Stimulated activated CD8-positive, alpha-beta memory T cell treated with anti-CD3 and anti-CD28 coated beads, Interleukin-7, amount 100 ng/mL, for 24 hours (primary cell): ENCODE measurements at regions not wholly inside any gene's neighbourhood (a gene's known extent, or its start where the extent isn't known, plus 50 kb on each side); places are given as distances from the start of the nearest gene placed in this dataset.

Source experiments
- DNase-seq: peaks from one replicate; pipeline ENCODE4 v3.0.0-alpha.2; 2020; ENCODE audit warnings: low read depth

DNA sequence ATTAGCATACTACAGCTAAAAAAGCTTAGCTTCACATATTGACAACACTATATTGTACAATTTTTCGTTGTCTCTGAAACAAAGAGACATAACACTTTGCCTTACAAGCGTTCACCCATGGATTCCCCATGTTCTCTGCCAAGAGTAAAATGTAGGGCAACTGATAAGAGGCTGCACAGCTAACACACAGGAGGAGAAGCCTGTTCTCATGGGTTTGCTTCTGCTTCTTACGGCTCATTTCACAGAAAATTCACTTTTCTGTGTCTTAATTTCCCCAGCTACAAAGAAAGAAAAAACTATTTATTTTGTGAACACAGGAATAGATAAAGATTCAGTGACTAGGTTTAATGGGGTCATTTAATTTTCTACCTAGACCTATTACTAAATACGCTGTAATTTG, 182.8 kb upstream of the DLGAP1 start:
- no peak for DNase-seq

GRCh38 chr18:4636967-4637366, 181.9 kb upstream of the DLGAP1 start:
- DNase-seq, result no peak

DNA sequence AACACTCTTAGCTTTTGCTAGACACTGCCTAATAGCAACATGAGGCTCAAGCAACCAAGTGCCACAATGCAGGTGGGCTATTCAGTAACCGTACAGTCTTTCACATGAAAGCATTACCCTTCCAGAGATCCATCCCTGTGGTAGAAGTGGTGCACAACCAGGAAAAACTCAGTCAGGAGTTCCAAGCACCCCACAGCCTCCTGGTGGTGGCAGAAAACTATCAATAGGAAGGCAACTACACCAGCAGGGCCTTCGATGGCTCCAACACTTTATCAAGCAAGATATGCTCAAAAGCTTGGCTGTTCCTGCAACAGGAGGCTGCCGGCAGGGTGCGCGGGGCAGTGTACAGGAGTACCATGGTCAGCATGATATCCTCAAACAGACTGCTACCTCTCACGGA, 176.1 kb upstream of the DLGAP1 start:
- DNase-seq, result no peak

- DNase-seq, result no peak
Observed at GRCh38 chr18:4605212-4605611, 150.1 kb upstream of the DLGAP1 start.

GRCh38 chr18:4603955-4604354, 148.8 kb upstream of the DLGAP1 start:
- DNase-seq, result no peak

GRCh38 chr18:4599312-4599711, 144.2 kb upstream of the DLGAP1 start:
- DNase-seq, result no peak

GRCh38 chr18:4597301-4597700, 142.2 kb upstream of the DLGAP1 start:
- no peak for DNase-seq

DNA sequence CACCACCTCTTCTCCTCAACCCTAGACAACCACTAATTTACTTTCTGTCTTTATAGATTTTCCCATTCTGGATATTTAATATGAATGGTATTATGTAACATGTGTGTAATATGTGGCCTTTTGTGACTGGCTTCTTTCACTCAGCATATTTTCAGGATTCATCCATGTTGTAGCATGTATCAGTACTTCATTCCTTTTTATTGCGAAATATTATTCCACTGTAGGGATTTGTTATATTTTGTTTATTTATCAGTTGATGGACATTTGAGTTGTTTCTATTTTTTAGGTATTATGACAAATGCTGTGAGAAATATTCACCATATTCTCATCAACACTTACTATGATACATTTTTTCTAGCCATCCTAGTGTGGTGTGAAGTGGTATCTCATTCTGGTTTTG, 138.8 kb upstream of the DLGAP1 start:
- DNase-seq, result no peak

DNA sequence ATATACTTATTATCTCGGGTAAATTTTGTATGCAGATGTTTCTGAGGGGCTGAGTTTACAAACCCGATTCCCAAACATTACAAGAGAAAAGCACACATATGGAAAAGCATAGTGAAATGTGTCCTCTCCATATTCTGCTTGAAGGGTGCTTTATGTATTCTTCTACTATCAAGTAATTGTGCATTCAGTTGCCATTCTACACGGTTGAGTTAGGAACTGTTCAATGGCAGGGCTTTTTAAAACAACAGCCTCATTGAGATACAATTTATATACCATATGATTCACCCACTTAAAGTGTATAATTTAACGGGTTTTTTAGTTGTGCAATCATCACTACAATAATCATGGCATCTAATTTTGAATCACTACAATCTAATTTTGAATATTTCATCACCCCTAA, 138.4 kb upstream of the DLGAP1 start:
- no peak for DNase-seq

- no peak for DNase-seq
Observed at GRCh38 chr18:4589056-4589800, 134.1 kb upstream of the DLGAP1 start.

DNA sequence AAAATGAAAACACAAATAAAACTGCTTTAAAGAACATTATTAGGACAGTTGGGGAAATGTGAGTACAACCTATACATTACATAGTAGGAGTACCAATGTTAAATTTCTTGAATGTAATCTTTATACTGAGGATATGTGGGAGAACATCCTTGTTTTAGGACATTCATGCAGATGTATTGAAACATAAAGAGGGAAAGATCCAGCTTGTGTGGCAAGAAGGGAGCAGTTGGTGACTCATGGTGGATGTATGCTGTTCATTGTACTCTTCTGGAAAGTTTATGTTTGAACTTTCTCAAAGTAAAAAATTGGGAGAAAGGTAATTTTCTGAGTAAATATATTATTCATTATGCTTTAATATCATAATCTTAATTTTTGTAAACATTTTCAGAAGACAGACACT, 132.1 kb upstream of the DLGAP1 start:
- DNase-seq, result no peak

GRCh38 chr18:4586731-4587130, 131.6 kb upstream of the DLGAP1 start:
- no peak for DNase-seq

GRCh38 chr18:4582431-4583335, 127.6 kb upstream of the DLGAP1 start:
- DNase-seq, result no peak

DNA sequence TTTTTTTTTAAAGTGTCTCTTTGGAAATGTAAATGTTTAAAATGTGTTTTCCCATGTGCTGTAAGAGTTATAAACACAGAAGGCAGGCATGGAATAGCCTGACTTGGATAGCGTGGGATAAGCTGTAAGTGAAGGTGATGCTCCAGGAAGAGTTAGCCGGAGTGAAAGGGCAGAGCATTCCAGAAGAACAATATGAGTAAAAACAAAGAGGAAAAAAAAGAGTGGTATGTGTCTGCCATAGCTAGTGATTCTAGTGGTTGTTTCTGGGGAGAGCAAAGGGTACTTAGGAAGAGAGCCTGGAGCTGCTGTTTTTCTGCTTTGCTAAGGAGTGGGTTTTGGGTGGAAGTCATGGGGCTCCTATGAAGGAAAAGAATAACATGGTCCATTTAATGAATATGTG, 126.9 kb upstream of the DLGAP1 start:
- DNase-seq, result no peak

DNA sequence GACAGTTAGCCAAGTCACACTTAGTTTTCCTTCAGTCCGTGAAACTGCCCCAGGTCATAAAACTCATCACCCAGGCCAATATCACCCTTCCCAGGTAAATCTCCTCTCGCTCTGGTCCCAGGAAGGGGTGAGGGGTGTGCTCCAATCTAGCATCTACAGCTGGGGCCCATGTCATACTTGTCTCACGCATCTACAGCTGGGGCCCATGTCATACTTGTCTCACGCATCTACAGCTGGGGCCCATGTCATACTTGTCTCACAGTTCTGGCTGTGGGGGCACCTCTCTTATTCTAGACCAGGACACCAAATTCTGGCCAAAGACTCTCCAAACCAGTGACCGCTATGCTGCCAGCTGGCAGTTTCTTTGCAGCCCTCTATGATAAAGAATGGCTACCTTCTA, 123.3 kb upstream of the DLGAP1 start:
- DNase-seq, result no peak

DNA sequence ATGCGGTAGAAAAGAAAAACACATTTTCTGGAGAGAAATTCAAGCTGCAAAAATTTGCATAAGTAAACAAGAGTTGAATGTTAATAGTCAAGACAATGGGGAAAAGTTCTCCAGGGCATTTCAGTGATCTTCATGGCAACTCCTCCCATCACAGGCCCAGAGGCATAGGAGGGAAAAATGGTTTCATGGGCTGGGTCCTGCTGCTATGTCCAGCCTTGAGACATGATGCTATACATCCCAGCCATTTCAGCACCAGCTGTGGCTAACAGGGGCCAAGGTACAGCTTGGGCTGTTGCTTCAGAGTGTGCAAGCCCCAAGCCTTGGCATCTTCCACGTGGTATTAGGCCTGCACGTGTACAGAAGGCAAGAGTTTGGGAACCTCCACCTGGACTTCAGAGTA, 118.6 kb upstream of the DLGAP1 start:
- DNase-seq, result no peak

- no peak for DNase-seq
Observed at GRCh38 chr18:4557502-4557901, 102.4 kb upstream of the DLGAP1 start.

GRCh38 chr18:4551001-4551360, 95.9 kb upstream of the DLGAP1 start:
- no peak for DNase-seq

DNA sequence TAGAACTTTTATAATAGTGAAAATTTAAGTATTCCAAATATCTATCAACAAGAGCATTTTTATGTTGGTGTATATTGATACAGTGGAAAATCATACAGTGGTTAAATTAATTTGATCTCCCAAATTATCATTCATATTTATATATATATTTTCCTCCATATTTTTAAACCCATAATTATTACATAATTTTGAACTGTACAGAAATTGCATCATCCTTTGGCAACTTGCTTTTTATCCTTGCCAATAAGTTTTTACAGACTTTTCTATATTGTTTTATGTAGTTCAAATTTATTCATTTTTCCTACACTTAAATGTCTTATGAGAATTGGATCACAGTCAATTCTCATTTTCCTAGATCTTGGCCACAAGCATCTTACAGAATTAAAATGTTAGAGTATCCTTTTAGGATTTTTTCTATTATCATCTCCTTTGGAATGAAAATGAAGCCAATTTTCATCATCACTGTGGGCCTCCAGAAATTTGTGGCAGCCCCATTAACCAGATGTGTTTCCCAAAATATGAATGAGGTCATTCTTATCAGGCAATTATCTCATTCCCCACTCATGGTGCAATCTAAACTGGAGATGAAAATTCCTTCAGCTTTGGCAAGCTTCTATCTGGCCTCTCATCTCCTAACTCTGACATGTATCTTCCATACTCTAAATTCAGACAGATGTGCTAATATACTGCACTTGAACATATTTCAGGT, 94.2 kb upstream of the DLGAP1 start:
- no peak for DNase-seq

DNA sequence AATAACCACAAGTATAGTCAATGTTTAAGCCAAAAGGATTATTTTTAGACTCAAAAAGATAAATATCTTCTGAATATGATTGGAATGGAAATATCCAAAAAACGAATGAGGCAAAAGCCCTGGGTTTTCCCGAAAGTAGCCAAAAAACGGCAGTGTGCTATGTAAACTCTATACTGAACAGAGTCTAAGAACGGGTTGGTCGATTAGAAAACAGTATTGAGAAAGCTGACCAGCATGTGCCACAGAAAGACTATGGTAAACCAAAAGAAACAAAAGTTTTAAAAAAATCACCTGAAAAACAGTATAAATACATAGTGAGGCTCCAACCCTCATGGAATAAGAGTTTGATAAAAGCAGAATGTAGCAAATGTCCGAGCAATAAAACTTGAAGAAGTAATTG, 92.0 kb upstream of the DLGAP1 start:
- DNase-seq, result no peak

DNA sequence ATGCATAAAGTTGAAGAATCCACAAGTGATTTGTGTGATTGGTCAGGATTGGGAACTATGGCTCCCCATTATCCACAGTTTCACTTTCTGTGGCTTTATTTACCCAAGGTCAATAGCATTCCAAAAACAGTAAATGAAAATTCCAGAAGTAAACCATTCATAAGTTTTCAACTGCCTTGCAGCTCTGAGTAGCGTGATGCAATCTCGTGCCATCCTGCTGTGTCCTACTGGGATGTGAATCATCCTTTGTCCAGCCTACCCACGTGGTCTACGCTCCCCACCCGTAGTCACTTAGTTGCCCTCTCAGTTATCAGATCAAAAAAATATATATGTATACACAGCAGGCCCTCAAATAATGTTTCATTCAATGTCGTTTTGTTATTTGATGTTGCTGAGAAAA, 89.0 kb upstream of the DLGAP1 start:
- no peak for DNase-seq

GRCh38 chr18:4543711-4544110, 88.6 kb upstream of the DLGAP1 start:
- no peak for DNase-seq

- no peak for DNase-seq
Observed at GRCh38 chr18:4541588-4541987, 86.5 kb upstream of the DLGAP1 start.
